ENCODE measurements at regions not wholly inside any gene's neighbourhood (a gene's known extent, or its start where the extent isn't known, plus 50 kb on each side); places are given as distances from the start of the nearest gene placed in this dataset.

- no peak for DNase-seq
Measured at GRCh38 chr9:14961372-14962068, 51.3 kb upstream of the FREM1 start.

- no peak for DNase-seq
Measured at GRCh38 chr9:14960881-14961280, 50.7 kb upstream of the FREM1 start.

Data from NCI-H2081 treated with DMSO at 0.1 percent for 48 hours (cell line).